A549 (cell line): ENCODE measurements at regions not wholly inside any gene's neighbourhood (a gene's known extent, or its start where the extent isn't known, plus 50 kb on each side); places are given as distances from the start of the nearest gene placed in this dataset.

Experiments used
- ATAC-seq, 2 experiments: fragments of 200-7000 bp in 1 of 2; fragments of >200 bp in 1 of 2; cut with Nextera tagmentation in 1 of 2; cut with Tn5 transposase in 1 of 2; 3 replicates each; pipeline versions ENCODE4 v1.8.0 to v1.9.1; 2018 to 2020; ENCODE audit warnings: mild to moderate bottlenecking in 1 of 2, moderate library complexity in 1 of 2
- CTCF ChIA-PET: fragments of 300-600 bp; sonication (Branson Sonifier 250); formaldehyde crosslinking; extraction: SDS; loops from one replicate; lab custom pipeline; 2021; ENCODE audit warnings: antibody characterized with exemption, inconsistent platforms; lab: Yijun Ruan, JAX
- POLR2A ChIA-PET: fragments of 350-600 bp; formaldehyde crosslinking; extraction: SDS; loops from one replicate; lab custom pipeline; 2021; ENCODE audit warnings: antibody characterized with exemption, inconsistent platforms; lab: Yijun Ruan, JAX
- DNase-seq, 2 experiments: peaks; one replicate each; pipeline versions ENCODE4 v3.0.0 to v3.0.0-alpha.2; 2011 to 2016; ENCODE audit warnings: low read depth in 1 of 2, low spot score in 1 of 2
- FAIRE-seq: peaks from 2 replicates; lab custom pipeline; 2011; peaks lifted over from hg19 to GRCh38; lab: Jason Lieb, UNC
- H3K27ac ChIP-seq, 2 experiments: fragments of >200 bp; sonication (Bioruptor Twin); formaldehyde crosslinking; 3 replicates each; pipeline ENCODE4 v1.5.1; 2016 to 2017
- H3K4me1 ChIP-seq: fragments of >200 bp; sonication (Bioruptor Twin); formaldehyde crosslinking; 3 replicates; pipeline ENCODE4 v1.6.1; 2016
- H3K4me2 ChIP-seq: fragments of >200 bp; sonication (Bioruptor Twin); formaldehyde crosslinking; 3 replicates; pipeline ENCODE4 v1.6.1; 2016
- H3K4me3 ChIP-seq: fragments of >200 bp; sonication (Bioruptor Twin); formaldehyde crosslinking; 3 replicates; pipeline ENCODE4 v1.5.1; 2016
- H3K9me3 ChIP-seq: fragments of >200 bp; sonication (Bioruptor Twin); formaldehyde crosslinking; 3 replicates; pipeline ENCODE4 v1.6.1; 2016
- ATOH8 ChIP-seq: fragments of 250-450 bp; sonication (Bioruptor Pico); IDR thresholded peaks from 2 replicates; pipeline ENCODE4 v1.5.0; 2020; ENCODE audit warnings: low read depth, mild to moderate bottlenecking, moderate library complexity
- CBX8 ChIP-seq: fragments of 200-600 bp; sonication (generic); IDR thresholded peaks from 2 replicates; pipeline ENCODE4 v1.6.1; 2016
- CHD4 ChIP-seq: fragments of 200-600 bp; sonication (generic); IDR thresholded peaks from 2 replicates; pipeline ENCODE4 v1.6.1; 2016; ENCODE audit warnings: antibody characterized with exemption, mild to moderate bottlenecking, borderline replicate concordance
- CTCF ChIP-seq: fragments of >200 bp; sonication (Bioruptor Twin); formaldehyde crosslinking; IDR thresholded peaks from 3 replicates; pipeline ENCODE4 v1.5.1; 2016
- EHMT2 ChIP-seq: fragments of 200-600 bp; sonication (generic); IDR thresholded peaks from 2 replicates; pipeline ENCODE4 v1.6.1; 2016; ENCODE audit warnings: antibody characterized with exemption, low read depth, mild to moderate bottlenecking, moderate library complexity
- FOSL2 ChIP-seq, 2 experiments: fragments of 450-650 bp in 1 of 2; fragments of >200 bp in 1 of 2; sonication (Bioruptor Twin) in 1 of 2; formaldehyde crosslinking; IDR thresholded peaks; 2 replicates each; pipeline versions ENCODE4 v1.5.0 to v1.6.1; 2016 to 2020; ENCODE audit warnings: mild to moderate bottlenecking in 1 of 2, moderate library complexity in 1 of 2
- FOXS1 ChIP-seq: fragments of 250-450 bp; sonication (Bioruptor Pico); IDR thresholded peaks from 2 replicates; pipeline ENCODE4 v1.5.0; 2020; ENCODE audit warnings: mild to moderate bottlenecking, moderate library complexity
- GATA3 ChIP-seq: IDR thresholded peaks from 2 replicates; pipeline ENCODE4 v1.6.1; 2012; ENCODE audit warnings: borderline replicate concordance
- HDAC2 ChIP-seq: fragments of 200-600 bp; sonication (generic); IDR thresholded peaks from 2 replicates; pipeline ENCODE4 v1.6.1; 2016
- HEYL ChIP-seq: fragments of 250-450 bp; sonication (Bioruptor Pico); IDR thresholded peaks from 2 replicates; pipeline ENCODE4 v1.8.0; 2021; ENCODE audit warnings: mild to moderate bottlenecking, moderate library complexity
- HOXA7 ChIP-seq: fragments of 250-450 bp; sonication (Bioruptor Pico); IDR thresholded peaks from 2 replicates; pipeline ENCODE4 v1.5.0; 2020; ENCODE audit warnings: mild to moderate bottlenecking, moderate library complexity
- HOXB13 ChIP-seq: fragments of 250-450 bp; sonication (Bioruptor Pico); IDR thresholded peaks from 2 replicates; pipeline ENCODE4 v1.5.0; 2020; ENCODE audit warnings: low read depth, mild to moderate bottlenecking, moderate library complexity
- KDM1A ChIP-seq: fragments of 200-600 bp; sonication (generic); IDR thresholded peaks from 2 replicates; pipeline ENCODE4 v1.6.1; 2016; ENCODE audit warnings: low read depth, mild to moderate bottlenecking
- MAFK ChIP-seq: fragments of 450-650 bp; IDR thresholded peaks from 2 replicates; pipeline ENCODE4 v1.6.1; 2014; ENCODE audit not compliant: partially characterized antibody
- MYC ChIP-seq: IDR thresholded peaks from 2 replicates; pipeline ENCODE4 v1.6.1; 2012; ENCODE audit warnings: mild to moderate bottlenecking, inconsistent platforms, low read length, improper control_type of control experiment, borderline replicate concordance
- NPAS2 ChIP-seq: fragments of 250-450 bp; sonication (Bioruptor Pico); IDR thresholded peaks from 2 replicates; pipeline ENCODE4 v1.8.0; 2022; ENCODE audit warnings: mild to moderate bottlenecking, moderate library complexity, borderline replicate concordance
- PBX3 ChIP-seq: IDR thresholded peaks from 2 replicates; pipeline ENCODE4 v1.6.1; 2012
- POLR2AphosphoS2 ChIP-seq: conservative IDR thresholded peaks from 2 replicates; pipeline ENCODE4 v1.6.1; 2012; ENCODE audit warnings: low read length, improper control_type of control experiment, inconsistent platforms
- RAD21 ChIP-seq, 2 experiments: fragments of >200 bp in 1 of 2; sonication (Bioruptor Twin) in 1 of 2; formaldehyde crosslinking in 1 of 2; IDR thresholded peaks in 1 of 2; conservative IDR thresholded peaks in 1 of 2; 2 replicates in 1 of 2; 3 replicates in 1 of 2; pipeline ENCODE4 v1.6.1; 2012 to 2018; ENCODE audit warnings: inconsistent platforms in 1 of 2
- RARB ChIP-seq: fragments of 250-450 bp; sonication (Bioruptor Pico); IDR thresholded peaks from 2 replicates; pipeline ENCODE4 v1.8.0; 2021; ENCODE audit warnings: mild to moderate bottlenecking, moderate library complexity
- RCOR1 ChIP-seq: fragments of 150-350 bp; IDR thresholded peaks from 2 replicates; pipeline ENCODE4 v1.6.1; 2014; ENCODE audit warnings: antibody characterized with exemption, low read length, low read depth
- SREBF2 ChIP-seq: fragments of 450-650 bp; IDR thresholded peaks from 2 replicates; pipeline ENCODE4 v1.6.1; 2014; ENCODE audit warnings: mild to moderate bottlenecking, moderate library complexity
- ZC3H11A ChIP-seq: fragments of 450-650 bp; IDR thresholded peaks from 2 replicates; pipeline ENCODE4 v1.6.1; 2014; ENCODE audit warnings: antibody characterized with exemption, mild to moderate bottlenecking
- ZNF302 ChIP-seq: fragments of 250-450 bp; sonication (Bioruptor Pico); IDR thresholded peaks from 2 replicates; pipeline ENCODE4 v1.9.0; 2021; ENCODE audit warnings: inconsistent platforms, mild to moderate bottlenecking, moderate library complexity
- WGBS: methylation state at CpG from one replicate; pipeline ENCODE4 v1.1.6; 2017; ENCODE audit errors: missing lambda C conversion rate; 5-methylcytosine and 5-hydroxymethylcytosine counted together

- POLR2A ChIA-PET: no interaction called here
- ATAC-seq (no peak), FAIRE-seq (no peak), DNase-seq (no peak)
- TF ChIP-seq CBX8: no peak
- no peak for TF ChIP-seq PBX3
- no peak for TF ChIP-seq NPAS2 (CRISPR knock-in tag)
- TF ChIP-seq POLR2AphosphoS2: no peak
- no peak for TF ChIP-seq GATA3
- H3K4me2 ChIP-seq: no peak overlapping the region
- 7% methylated on average over 2 of the region's 2 CpGs for WGBS
- H3K4me3 ChIP-seq: no peak overlapping the region
- no peak overlapping the region for H3K27ac ChIP-seq
- H3K4me1 ChIP-seq: no peaks in the 10 kb centered on the region
- CTCF ChIA-PET: no interaction called here
- H3K9me3 ChIP-seq: no peaks in the 10 kb centered on the region
These were observed 1002.9 kb upstream of the IGFBP7 start for GRCh38 chr4:58113126-58113525.

GRCh38 chr4:58111818-58112217 lies 1001.6 kb upstream of the IGFBP7 start:
- WGBS: 2% methylated on average over 2 of the region's 2 CpGs
- CTCF ChIA-PET: no interaction called here

GRCh38 chr4:58093352-58093751 lies 983.2 kb upstream of the IGFBP7 start:
- no peaks in the 10 kb centered on the region for H3K9me3 ChIP-seq
- TF ChIP-seq SREBF2: no peak
- no peak for TF ChIP-seq RCOR1
- no peak for TF ChIP-seq RARB (CRISPR knock-in tag)
- no peak for TF ChIP-seq ZNF302
- TF ChIP-seq HDAC2: no peak
- TF ChIP-seq, all 56 proteins: peak for 0
- Histone ChIP-seq H3K4me3 (no peak overlapping the region), H3K4me1 (no peaks in the 10 kb centered on the region), H3K27ac (no peak overlapping the region), H3K4me2 (no peak overlapping the region)
- no peak for DNase-seq
- ChIA-PET CTCF (no interaction called here), POLR2A (no interaction called here)
- no peak for FAIRE-seq
- ATAC-seq: no peak
- WGBS: 68% methylated on average over 4 of the region's 4 CpGs

More at GRCh38 chr4:58111818-58112217, 1001.6 kb upstream of the IGFBP7 start:
- FAIRE-seq (no peak), DNase-seq (no peak), ATAC-seq (no peak)
- POLR2A ChIA-PET: no interaction called here
- Histone ChIP-seq H3K4me2 (no peak overlapping the region), H3K27ac (no peak overlapping the region), H3K4me1 (no peaks in the 10 kb centered on the region), H3K4me3 (no peak overlapping the region), H3K9me3 (no peaks in the 10 kb centered on the region)
- TF ChIP-seq MYC: no peak
- TF ChIP-seq HEYL: no peak
- no peak for TF ChIP-seq ATOH8 (CRISPR knock-in tag)
- no peak for TF ChIP-seq HOXA7
- no peak for TF ChIP-seq KDM1A
- TF ChIP-seq MAFK: no peak
- TF ChIP-seq HDAC2: no peak
- TF ChIP-seq CHD4: no peak
- TF ChIP-seq FOSL2 (IDR thresholded peaks at IDR 0.05): no peak
- no peak for TF ChIP-seq FOSL2 (CRISPR knock-in tag; IDR thresholded peaks at IDR 0.05)
- no peak for TF ChIP-seq ZC3H11A
- TF ChIP-seq NPAS2 (CRISPR knock-in tag): no peak
- no peak for TF ChIP-seq HOXB13 (CRISPR knock-in tag)
- TF ChIP-seq EHMT2: no peak
- no peak for TF ChIP-seq GATA3
- no peak for TF ChIP-seq ZNF302
- TF ChIP-seq CTCF: no peak
- TF ChIP-seq FOXS1 (CRISPR knock-in tag): no peak
- no peak for TF ChIP-seq RARB (CRISPR knock-in tag)
- TF ChIP-seq RAD21 (conservative IDR thresholded peaks at IDR 0.05 in 1 of 2, IDR thresholded peaks at IDR 0.05 in 1 of 2): no peak
